ENCODE measurements at regions not wholly inside any gene's neighbourhood (a gene's known extent, or its start where the extent isn't known, plus 50 kb on each side); places are given as distances from the start of the nearest gene placed in this dataset.

DNA sequence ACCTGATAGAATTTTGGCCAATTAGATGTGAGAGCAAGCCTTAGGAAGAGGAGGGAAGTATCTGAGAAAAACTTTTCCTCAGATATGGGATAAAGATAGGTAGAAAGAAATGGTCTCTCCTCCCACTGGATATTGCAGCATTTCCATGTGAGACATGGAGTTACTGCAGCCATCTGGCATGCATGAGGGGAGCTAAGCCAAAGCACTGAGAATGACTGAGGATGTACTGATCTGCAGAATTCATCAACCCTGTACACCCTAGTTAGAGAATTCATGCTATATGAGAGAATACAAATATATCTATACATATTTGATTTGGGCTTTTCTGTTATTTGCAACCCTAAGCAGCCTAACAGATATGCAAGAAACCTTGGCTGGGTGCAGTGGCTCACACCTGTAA lies 52.5 kb upstream of the RPL34 start:
- TF ChIP-seq GATA2 (IDR thresholded peaks at IDR 0.05; ENCODE audit: low read depth, low read length), result no peak
- no peak for TF ChIP-seq GATA3 (IDR thresholded peaks at IDR 0.05; ENCODE audit: low read depth, low read length)

DNA sequence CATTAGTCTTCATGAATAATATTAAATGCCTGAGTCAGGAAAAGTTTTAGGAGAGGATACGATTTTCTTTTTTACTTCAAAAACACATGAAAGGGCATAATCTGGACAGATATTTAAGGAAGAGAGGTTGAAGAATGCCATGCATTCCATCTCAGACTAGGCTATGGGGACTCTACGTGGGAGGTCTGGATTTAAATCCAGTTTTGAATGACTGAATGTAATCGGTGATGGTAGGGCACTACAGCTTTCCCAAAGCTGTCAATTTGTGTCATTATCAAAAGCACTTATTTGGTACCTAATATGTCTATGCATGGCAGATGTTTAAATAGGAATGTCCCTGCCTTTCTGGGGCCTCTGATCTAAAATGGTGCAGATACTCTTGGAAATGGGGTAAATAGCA lies 59.3 kb upstream of the RPL34 start:
- TF ChIP-seq GATA2 (IDR thresholded peaks at IDR 0.05; ENCODE audit: low read depth, low read length) (no peak), GATA3 (IDR thresholded peaks at IDR 0.05; ENCODE audit: low read depth, low read length) (no peak)

DNA sequence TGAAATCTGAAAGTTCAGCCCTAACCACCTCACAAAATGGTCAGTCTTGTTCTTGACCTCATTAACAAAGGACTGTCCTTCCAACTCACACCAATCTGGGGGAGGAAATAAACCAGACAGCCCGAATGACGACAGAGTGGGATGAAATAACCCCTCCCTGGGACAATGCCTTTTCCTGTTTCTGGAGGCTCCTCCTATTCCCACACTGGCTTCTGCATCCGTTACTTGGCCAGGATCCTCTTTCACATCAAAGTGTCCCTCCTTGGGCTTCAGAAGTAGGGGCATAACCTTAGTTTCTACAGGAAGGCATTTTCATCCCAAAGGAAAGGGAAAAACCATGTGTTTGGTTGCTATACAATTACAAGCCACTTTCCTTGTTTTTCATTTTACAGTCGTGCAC lies 59.8 kb upstream of the RPL34 start:
- TF ChIP-seq GATA2 (IDR thresholded peaks at IDR 0.05; ENCODE audit: low read depth, low read length) (no peak), GATA3 (IDR thresholded peaks at IDR 0.05; ENCODE audit: low read depth, low read length) (no peak)

DNA sequence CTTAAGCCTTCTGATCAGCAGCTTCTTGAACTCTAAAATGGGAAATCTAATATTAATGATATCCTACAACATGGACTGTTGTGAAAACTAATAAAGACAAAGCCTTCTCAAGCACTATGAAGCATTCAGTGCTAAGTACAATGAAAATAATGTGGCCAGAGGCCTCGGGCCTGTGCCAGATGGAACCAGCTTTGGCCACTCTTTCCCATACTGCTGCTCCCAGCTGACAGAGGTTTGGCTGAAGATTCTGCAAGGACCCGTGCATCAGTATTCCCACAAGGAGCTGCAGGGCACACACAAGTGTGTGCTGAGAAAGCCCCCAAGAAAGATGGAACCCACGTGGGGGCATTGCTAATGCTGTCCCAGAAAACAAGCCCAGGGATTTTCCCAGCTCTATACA lies 60.5 kb upstream of the RPL34 start:
- TF ChIP-seq GATA3 (IDR thresholded peaks at IDR 0.05; ENCODE audit: low read depth, low read length) (no peak), GATA2 (IDR thresholded peaks at IDR 0.05; ENCODE audit: low read depth, low read length) (no peak)

DNA sequence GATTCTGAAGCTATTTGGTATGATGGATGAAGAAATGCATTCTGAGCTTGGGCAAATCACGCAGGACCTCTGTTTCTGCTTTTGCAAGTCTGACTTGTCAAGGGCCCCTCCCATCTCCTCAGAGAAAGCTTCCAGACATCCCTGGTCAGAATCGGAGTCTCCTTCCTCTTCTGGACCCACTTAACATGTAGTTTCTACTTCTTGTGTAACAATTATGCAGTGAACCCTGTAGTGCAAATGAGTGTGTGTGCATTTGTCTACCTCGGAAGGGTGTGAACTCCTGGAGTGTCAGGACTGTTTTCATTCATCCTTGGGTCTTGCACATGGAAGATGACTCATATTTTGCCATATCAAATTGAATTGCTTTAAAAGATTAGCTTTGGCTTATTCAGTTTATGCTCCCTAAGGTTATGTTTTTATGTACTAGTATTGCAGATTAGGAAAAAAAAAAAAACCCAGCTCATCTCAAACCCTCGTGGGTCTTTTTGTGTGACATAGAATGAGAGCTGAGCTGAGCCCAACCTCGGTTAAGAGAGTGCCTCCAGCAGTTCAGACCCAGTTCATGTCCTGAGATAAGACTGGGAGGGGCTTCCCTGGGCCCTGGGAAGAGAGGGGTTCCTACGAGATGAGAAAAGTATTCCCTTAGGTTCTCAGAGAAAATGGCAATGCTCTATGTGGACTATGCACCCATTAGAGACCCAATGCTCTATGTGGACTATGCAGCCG lies 61.1 kb upstream of the RPL34 start:
- TF ChIP-seq GATA3 (IDR thresholded peaks at IDR 0.05; ENCODE audit: low read depth, low read length) (no peak), GATA2 (IDR thresholded peaks at IDR 0.05; ENCODE audit: low read depth, low read length) (no peak)

DNA sequence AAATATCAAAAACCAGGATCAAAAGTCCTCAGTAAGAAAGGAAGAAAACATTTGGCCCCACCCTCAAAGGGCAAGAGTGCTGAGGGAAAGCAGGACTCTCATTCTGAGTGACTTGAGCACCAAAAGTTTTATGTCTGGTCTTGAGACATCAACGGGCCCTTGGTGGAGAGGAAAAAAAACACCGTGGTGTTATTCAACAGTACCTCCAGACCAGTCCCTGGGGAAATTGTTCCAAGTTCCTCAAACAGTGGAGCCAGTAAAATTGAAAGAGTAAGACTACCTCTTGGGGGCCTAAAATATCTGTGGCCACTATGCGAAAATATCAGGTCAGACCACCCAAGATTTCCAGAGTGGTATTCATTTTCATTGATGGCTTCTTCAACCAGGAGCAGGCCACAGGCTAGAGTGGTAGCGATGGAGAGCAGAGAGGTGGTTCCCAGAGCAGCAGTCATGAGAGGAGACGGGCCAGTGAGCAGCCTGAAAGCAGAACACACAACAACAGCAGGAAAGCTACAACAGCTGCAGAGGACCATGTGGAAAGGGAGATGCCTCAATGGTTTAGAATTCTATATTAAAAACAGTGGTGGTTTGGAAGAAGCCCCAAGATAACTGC lies 63.7 kb upstream of the RPL34 start:
- TF ChIP-seq GATA2 (IDR thresholded peaks at IDR 0.05; ENCODE audit: low read depth, low read length) (no peak), GATA3 (IDR thresholded peaks at IDR 0.05; ENCODE audit: low read depth, low read length) (no peak)

DNA sequence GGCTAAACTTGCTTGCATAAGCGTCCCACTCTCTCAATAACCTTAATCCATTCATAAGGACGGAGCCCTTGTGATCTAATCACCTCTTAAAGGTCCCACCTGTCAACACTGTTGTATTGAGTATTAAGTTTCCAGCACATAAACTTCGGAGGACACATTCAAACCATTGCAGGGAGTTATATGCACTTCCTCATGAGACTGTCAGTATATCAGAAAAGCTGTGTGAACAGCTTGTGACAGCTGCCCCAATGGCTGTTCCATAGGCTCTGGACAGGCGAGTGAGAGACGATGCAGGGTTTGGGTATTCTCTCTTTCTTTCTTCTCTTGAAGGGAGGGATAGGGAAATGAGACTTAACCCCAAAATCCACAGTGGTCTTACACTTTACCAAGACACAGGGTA lies 64.2 kb upstream of the RPL34 start:
- TF ChIP-seq GATA3 (IDR thresholded peaks at IDR 0.05; ENCODE audit: low read depth, low read length) (no peak), GATA2 (IDR thresholded peaks at IDR 0.05; ENCODE audit: low read depth, low read length) (no peak)

DNA sequence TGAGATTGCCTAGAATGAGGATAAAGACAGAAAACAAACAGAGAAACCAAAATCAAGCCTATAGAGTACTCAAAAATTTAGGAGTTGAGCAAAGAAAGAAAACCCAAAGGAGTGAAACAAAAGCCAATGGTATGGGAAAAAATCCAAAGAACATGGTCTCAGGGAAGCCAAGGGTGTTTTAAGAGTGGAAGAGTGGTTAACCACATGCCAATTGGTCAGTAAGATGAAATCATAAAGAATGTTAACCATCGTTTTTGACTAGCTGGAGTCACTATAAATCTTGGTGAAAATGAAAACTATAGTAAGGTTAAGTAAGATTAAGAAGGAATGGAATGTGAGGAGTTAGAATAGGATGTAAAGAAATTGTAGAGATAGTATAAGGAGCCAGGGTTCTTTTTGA lies 64.7 kb upstream of the RPL34 start:
- TF ChIP-seq GATA2 (IDR thresholded peaks at IDR 0.05; ENCODE audit: low read depth, low read length) (no peak), GATA3 (IDR thresholded peaks at IDR 0.05; ENCODE audit: low read depth, low read length) (no peak)

DNA sequence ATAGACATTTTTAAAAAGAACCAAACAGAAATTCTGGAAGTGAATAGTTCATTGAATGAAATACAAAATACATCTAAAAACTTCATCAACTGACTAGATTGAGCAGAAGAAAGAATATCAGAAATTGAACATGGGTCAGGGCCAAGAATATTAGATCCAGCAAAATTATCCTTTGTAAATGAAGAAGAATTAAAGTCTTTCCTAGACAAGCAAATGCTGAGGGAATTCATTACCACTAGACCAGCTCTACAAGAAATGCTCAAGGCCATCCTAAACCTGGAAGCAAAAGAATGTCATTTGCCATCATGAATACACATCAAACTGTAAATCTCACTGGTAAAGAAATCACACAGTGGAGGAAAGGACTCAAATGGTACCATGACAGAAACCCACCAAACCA lies 72.7 kb upstream of the RPL34 start:
- TF ChIP-seq GATA2 (IDR thresholded peaks at IDR 0.05; ENCODE audit: low read depth, low read length), result no peak
- no peak for TF ChIP-seq GATA3 (IDR thresholded peaks at IDR 0.05; ENCODE audit: low read depth, low read length)

DNA sequence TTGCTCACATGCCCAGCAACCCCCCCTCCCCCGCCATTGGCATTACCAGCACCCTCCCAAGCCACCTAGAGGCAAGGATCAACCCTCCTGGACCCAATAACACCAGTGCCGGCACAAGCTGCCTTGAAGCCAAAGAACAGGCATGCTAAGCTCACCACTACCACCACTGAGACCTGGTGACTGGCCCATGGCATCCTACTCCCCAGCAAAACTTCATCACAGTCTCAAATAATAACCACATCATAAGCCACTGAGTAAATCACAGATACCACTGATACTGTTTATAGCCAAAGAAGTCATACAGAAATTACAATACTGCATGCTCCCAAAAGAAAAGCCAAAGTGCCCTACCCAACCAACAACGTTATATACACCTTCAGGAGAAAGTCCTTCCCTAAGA lies 73.6 kb upstream of the RPL34 start:
- TF ChIP-seq GATA2 (IDR thresholded peaks at IDR 0.05; ENCODE audit: low read depth, low read length), result no peak
- no peak for TF ChIP-seq GATA3 (IDR thresholded peaks at IDR 0.05; ENCODE audit: low read depth, low read length)

DNA sequence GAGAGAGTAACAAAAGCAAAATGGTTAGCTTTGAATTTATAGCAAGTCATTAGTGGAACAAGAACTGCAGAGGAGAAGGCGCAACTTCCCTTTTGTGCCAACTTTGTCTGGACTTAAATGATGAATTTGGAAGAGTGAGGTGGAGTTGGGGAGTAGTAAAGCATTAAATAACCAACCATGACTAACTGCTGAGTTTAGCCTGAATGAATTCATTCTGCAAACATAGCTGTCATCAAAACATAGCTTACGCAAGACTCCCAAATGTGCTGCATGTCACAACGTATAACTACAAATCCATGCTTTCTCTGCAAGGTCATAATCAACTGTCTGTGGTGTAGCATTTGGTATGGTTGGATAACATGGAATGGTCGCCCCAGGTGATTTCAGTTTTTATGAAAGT lies 75.9 kb upstream of the RPL34 start:
- TF ChIP-seq GATA3 (IDR thresholded peaks at IDR 0.05; ENCODE audit: low read depth, low read length) (no peak), GATA2 (IDR thresholded peaks at IDR 0.05; ENCODE audit: low read depth, low read length) (no peak)

DNA sequence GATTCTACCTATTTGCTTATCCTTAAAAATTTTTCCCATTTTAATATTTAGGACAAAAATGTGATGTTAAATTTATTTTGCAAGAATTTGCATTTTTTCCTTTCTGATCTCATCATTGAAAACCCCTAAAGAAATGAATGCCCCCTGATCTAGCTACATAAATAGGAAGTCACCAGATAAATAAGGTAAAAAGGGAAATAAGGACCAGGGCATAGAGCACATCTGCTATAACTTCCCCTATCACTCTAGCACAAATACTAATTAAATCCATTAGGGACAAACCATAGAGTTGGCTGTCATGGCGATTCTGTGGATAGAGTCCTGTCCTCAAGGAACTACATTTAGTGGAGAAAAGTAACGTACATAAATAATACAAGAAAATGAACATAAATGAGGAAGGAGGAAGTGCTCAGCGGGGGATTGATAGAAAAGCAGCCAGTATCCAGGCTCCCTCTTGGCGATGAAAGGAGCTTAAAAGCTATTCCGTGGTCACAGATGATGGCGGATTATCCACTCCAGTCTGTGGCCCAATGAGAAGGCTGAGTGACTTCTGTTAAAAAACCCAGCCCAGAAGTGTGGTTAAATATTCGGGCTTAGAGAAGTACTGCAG lies 76.9 kb upstream of the RPL34 start:
- TF ChIP-seq GATA2 (IDR thresholded peaks at IDR 0.05; ENCODE audit: low read depth, low read length) (no peak), GATA3 (IDR thresholded peaks at IDR 0.05; ENCODE audit: low read depth, low read length) (no peak)

DNA sequence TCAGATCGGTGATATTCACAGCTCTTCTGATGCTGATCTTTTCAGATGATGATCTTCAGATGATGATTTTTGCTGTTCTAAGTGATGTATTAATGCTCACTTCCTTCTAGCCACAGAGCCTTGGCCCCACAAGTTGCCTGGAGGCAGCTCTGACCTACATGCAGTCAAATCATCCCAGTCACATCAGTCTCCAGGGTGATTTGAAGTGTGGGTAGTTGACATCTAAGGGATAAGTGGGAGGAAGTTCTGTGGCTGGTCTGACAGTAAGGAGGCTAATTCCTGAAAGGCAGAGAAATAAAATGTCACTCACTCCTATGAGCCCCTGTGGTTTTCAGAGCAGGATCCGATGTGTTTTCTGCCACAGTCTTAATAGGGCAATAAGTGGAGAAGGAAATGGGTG lies 79.8 kb upstream of the RPL34 start:
- TF ChIP-seq GATA3 (IDR thresholded peaks at IDR 0.05; ENCODE audit: low read depth, low read length) (no peak), GATA2 (IDR thresholded peaks at IDR 0.05; ENCODE audit: low read depth, low read length) (no peak)

DNA sequence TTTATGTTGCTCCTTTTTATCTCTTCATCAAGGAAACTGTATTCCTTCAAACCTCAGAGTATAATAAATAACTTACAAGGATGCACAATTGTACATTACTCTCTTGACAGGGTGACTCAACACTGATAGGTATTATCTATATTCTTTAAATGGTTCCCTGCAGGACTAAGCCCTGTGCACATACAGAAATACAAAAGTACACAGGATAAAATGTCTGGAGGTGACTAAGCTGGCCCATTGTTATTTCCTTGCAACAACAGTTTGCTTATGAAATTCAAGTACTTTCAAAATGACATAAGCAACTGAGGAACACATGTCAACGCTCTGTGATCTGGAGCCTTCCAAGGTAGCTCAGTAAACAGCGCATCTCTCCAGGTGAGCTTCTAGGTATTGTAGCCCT lies 83.8 kb upstream of the RPL34 start:
- TF ChIP-seq GATA3 (IDR thresholded peaks at IDR 0.05; ENCODE audit: low read depth, low read length) (no peak), GATA2 (IDR thresholded peaks at IDR 0.05; ENCODE audit: low read depth, low read length) (no peak)

DNA sequence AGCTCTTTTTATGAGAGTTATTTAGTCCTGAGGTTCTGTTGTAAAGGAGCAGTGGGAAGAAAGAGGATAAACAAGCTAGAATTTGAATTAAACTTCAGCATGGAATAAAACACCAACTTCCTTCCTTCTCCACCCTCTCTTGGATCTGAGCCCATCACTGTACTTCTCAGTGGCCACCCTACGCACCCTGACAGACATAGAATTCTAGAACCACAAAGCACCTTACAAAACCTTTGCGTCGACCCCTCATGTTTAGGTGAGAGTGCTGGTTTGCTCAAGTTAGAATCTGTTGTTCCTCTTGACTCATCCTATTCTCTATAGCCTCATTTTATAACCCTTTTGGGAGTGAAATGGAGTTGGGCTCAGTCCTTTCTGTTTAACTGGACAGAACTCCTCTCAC lies 84.6 kb upstream of the RPL34 start:
- no peak for TF ChIP-seq GATA2 (IDR thresholded peaks at IDR 0.05; ENCODE audit: low read depth, low read length)
- no peak for TF ChIP-seq GATA3 (IDR thresholded peaks at IDR 0.05; ENCODE audit: low read depth, low read length)

Measured in SH-SY5Y (cell line).